Trophoblast cell (in vitro differentiated cells and primary cell): ENCODE measurements at regions not wholly inside any gene's neighbourhood (a gene's known extent, or its start where the extent isn't known, plus 50 kb on each side); places are given as distances from the start of the nearest gene placed in this dataset.

Experiments
- DNase-seq, 2 donors: peaks; one replicate each; pipeline ENCODE4 v3.0.0-alpha.2; 2016
- H2AFZ ChIP-seq: 2 replicates; pipeline ENCODE4 v1.6.1; 2013; ENCODE audit warnings: low read length, moderate library complexity, mild to moderate bottlenecking; ENCODE audit not compliant: insufficient read depth, poor library complexity
- H2AK5ac ChIP-seq: 2 replicates; pipeline ENCODE4 v1.6.1; 2013; ENCODE audit warnings: mild to moderate bottlenecking, low read length
- H2BK120ac ChIP-seq: 2 replicates; pipeline ENCODE4 v1.6.1; 2013; ENCODE audit warnings: low read length, mild to moderate bottlenecking, moderate library complexity; ENCODE audit not compliant: insufficient read depth, poor library complexity
- H2BK12ac ChIP-seq: 2 replicates; pipeline ENCODE4 v1.6.1; 2013; ENCODE audit warnings: mild to moderate bottlenecking, low read length, moderate library complexity
- H2BK5ac ChIP-seq: 2 replicates; pipeline ENCODE4 v1.6.1; 2013; ENCODE audit warnings: low read length, low read depth, moderate library complexity, mild to moderate bottlenecking; ENCODE audit not compliant: poor library complexity
- H3K14ac ChIP-seq: 2 replicates; pipeline ENCODE4 v1.6.1; 2013; ENCODE audit warnings: mild to moderate bottlenecking, low read length
- H3K18ac ChIP-seq: 2 replicates; pipeline ENCODE4 v1.6.1; 2013; ENCODE audit warnings: mild to moderate bottlenecking, low read length
- H3K23ac ChIP-seq: 2 replicates; pipeline ENCODE4 v1.6.1; 2013; ENCODE audit warnings: low read length
- H3K27ac ChIP-seq: 2 replicates; pipeline ENCODE4 v1.5.1; 2013; ENCODE audit warnings: low read depth, mild to moderate bottlenecking, inconsistent platforms, low read length, moderate library complexity
- H3K27me3 ChIP-seq: 2 replicates; pipeline ENCODE4 v1.6.1; 2013; ENCODE audit warnings: inconsistent platforms, mild to moderate bottlenecking, low read length, moderate library complexity; ENCODE audit not compliant: insufficient read depth
- H3K36me3 ChIP-seq, 2 experiments: 1 replicate in 1 of 2; 2 replicates in 1 of 2; pipeline ENCODE4 v1.6.1; 2013; ENCODE audit warnings: low read length in 2 of 2, mild to moderate bottlenecking in 2 of 2, moderate library complexity in 1 of 2; ENCODE audit not compliant: insufficient read depth in 2 of 2, control insufficient read depth in 1 of 2
- H3K4ac ChIP-seq: 2 replicates; pipeline ENCODE4 v1.6.1; 2013; ENCODE audit warnings: low read depth, mild to moderate bottlenecking, low read length, moderate library complexity
- H3K4me1 ChIP-seq, 2 experiments: 1 replicate in 1 of 2; 2 replicates in 1 of 2; pipeline ENCODE4 v1.6.1; 2013; ENCODE audit warnings: low read length in 2 of 2, mild to moderate bottlenecking in 2 of 2, moderate library complexity in 1 of 2; ENCODE audit not compliant: insufficient read depth in 2 of 2, control insufficient read depth in 1 of 2
- H3K4me2 ChIP-seq: 2 replicates; pipeline ENCODE4 v1.6.1; 2013; ENCODE audit warnings: inconsistent platforms, mild to moderate bottlenecking, low read length, moderate library complexity
- H3K4me3 ChIP-seq: 2 replicates; pipeline ENCODE4 v1.5.1; 2013; ENCODE audit warnings: mild to moderate bottlenecking, low read depth, low read length, inconsistent platforms
- H3K79me1 ChIP-seq: one replicate; pipeline ENCODE4 v1.6.1; 2013; ENCODE audit warnings: low read length
- H3K79me2 ChIP-seq: 2 replicates; pipeline ENCODE4 v1.6.1; 2013; ENCODE audit warnings: low read length, mild to moderate bottlenecking; ENCODE audit not compliant: control insufficient read depth, insufficient read depth, poor library complexity
- H3K9ac ChIP-seq: 2 replicates; pipeline ENCODE4 v1.6.1; 2013; ENCODE audit warnings: mild to moderate bottlenecking, low read length
- H3K9me3 ChIP-seq: 2 replicates; pipeline ENCODE4 v1.6.1; 2013; ENCODE audit warnings: low read depth, mild to moderate bottlenecking, control low read depth, inconsistent platforms, low read length; ENCODE audit not compliant: insufficient read depth
- H4K12ac ChIP-seq: 2 replicates; pipeline ENCODE4 v1.6.1; 2013; ENCODE audit warnings: low read depth, mild to moderate bottlenecking, low read length, moderate library complexity
- H4K8ac ChIP-seq: 2 replicates; pipeline ENCODE4 v1.6.1; 2013; ENCODE audit warnings: low read depth, mild to moderate bottlenecking, low read length, moderate library complexity
- H4K91ac ChIP-seq: one replicate; pipeline ENCODE4 v1.6.1; 2013; ENCODE audit warnings: low read depth, mild to moderate bottlenecking, low read length, moderate library complexity
- WGBS: extraction: QIAGEN DNeasy Blood & Tissue Kit; methylation state at CpG from one replicate; pipeline ENCODE4 v1.1.7; 2013; ENCODE audit warnings: missing lambda C conversion rate; ENCODE audit not compliant: insufficient read length, insufficient coverage; ENCODE audit errors: extremely low coverage; 5-methylcytosine and 5-hydroxymethylcytosine counted together

DNA sequence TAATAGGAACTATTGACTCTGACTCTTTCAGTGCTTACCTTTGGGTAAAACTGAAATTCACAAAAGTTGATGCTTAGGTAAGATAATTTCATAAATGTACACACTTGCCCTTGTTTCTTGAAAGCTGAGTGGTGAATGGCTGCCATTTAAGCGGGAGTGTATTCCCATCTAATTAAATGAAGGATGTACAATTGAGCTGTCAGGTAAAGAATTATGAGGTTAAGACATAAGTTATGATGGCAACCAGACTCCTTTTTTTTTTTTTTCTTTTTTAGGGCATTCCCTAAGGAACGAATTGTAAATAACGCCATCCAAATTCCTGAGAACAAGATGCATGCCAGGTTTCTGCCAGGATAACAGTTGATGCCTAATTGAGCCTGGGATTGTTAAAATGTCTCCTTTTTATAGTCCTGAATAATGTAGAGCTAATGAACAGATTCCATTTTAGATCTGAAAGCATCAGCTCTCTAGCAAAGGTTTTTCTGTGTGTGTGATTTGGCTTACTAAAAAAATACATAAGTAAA is 199.7 kb downstream of the ISL1 start:
- Histone ChIP-seq H3K27me3 (no peaks in the 10 kb centered on the region), H2BK5ac (no peak overlapping the region), H3K4ac (no peak overlapping the region), H3K79me2 (no peaks in the 10 kb centered on the region), H4K8ac (no peak overlapping the region), H3K27ac (no peak overlapping the region), H4K12ac (no peak overlapping the region), H3K14ac (no peak overlapping the region), H2BK12ac (no peak overlapping the region), H2AK5ac (no peak overlapping the region), H3K36me3 (no peaks in the 10 kb centered on the region), H3K9ac (no peak overlapping the region), H3K9me3 (no peaks in the 10 kb centered on the region), H3K4me1 (no peaks in the 10 kb centered on the region), H2BK120ac (no peak overlapping the region), H3K4me2 (no peak overlapping the region), H3K18ac (no peak overlapping the region), H3K79me1 (peaks cover 2% of the 10 kb centered on the region), H3K4me3 (no peak overlapping the region), H4K91ac (no peak overlapping the region), H2AFZ (no peak overlapping the region), H3K23ac (no peak overlapping the region)
- no CpG with 5 or more reads among the region's 3 CpGs for WGBS
- DNase-seq: no peak

DNA sequence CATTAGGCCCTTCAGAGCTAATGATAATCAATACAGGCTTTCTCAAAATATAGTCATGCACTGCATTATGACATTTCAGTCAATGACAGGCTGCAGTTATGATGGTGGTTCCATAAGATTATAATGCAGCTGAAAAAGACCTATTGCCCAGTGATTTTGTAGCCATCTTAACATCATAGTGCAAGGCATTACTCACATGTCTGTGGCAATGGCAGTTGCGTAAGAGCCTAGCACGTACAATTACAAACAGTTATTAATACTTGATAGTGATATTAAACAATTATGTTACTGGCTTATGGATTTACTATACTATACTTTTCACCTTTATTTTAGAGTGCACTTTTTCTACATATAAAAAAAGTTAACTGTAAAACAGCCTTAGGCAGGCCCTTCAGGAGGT is 214.8 kb downstream of the ISL1 start:
- Histone ChIP-seq H4K91ac (no peak overlapping the region), H3K23ac (no peak overlapping the region), H2BK12ac (no peak overlapping the region), H2BK120ac (no peak overlapping the region), H3K14ac (no peak overlapping the region), H3K4me2 (no peak overlapping the region), H3K9me3 (no peaks in the 10 kb centered on the region), H3K79me2 (no peaks in the 10 kb centered on the region), H3K4me1 (no peaks in the 10 kb centered on the region), H3K4ac (no peak overlapping the region), H3K27ac (no peak overlapping the region), H2AK5ac (no peak overlapping the region), H3K4me3 (no peak overlapping the region), H4K12ac (no peak overlapping the region), H3K79me1 (no peaks in the 10 kb centered on the region), H3K27me3 (no peaks in the 10 kb centered on the region), H3K36me3 (no peaks in the 10 kb centered on the region), H3K9ac (no peak overlapping the region), H3K18ac (no peak overlapping the region), H4K8ac (no peak overlapping the region), H2AFZ (no peak overlapping the region), H2BK5ac (no peak overlapping the region)
- WGBS: no CpG with 5 or more reads among the region's 2 CpGs
- no peak for DNase-seq

DNA sequence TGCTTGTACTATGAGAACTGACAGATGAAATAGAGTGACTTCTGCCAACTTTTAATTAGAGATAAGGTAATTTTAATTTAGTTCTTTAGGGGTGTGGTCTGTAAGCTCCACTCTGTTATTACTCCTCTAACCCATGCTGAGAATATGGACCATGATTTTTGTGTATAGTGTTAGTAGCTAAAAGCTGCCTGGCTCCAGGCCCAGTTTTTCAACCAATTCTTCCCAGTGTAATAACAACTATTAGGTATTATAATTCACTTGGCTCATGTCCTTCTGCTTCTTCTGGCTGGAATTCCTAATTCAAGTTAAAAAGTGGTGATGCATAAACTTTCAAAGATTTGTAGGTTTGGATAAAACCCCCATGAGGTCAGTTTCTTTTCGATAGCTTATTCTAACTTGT is 216.3 kb downstream of the ISL1 start:
- H3K23ac ChIP-seq: no peak overlapping the region
- no peaks in the 10 kb centered on the region for H3K9me3 ChIP-seq
- H2BK5ac ChIP-seq: no peak overlapping the region
- no peak overlapping the region for H3K4me3 ChIP-seq
- no peak overlapping the region for H4K12ac ChIP-seq
- H2BK120ac ChIP-seq: no peak overlapping the region
- H3K4ac ChIP-seq: no peak overlapping the region
- no peaks in the 10 kb centered on the region for H3K4me1 ChIP-seq
- no peak overlapping the region for H2AFZ ChIP-seq
- H3K27me3 ChIP-seq: no peaks in the 10 kb centered on the region
- no peak overlapping the region for H3K4me2 ChIP-seq
- no peak overlapping the region for H4K8ac ChIP-seq
- no peaks in the 10 kb centered on the region for H3K79me1 ChIP-seq
- no peak overlapping the region for H2AK5ac ChIP-seq
- H3K27ac ChIP-seq: no peak overlapping the region
- no peaks in the 10 kb centered on the region for H3K36me3 ChIP-seq
- no peak overlapping the region for H3K18ac ChIP-seq
- H3K14ac ChIP-seq: no peak overlapping the region
- no peak overlapping the region for H2BK12ac ChIP-seq
- no CpG with 5 or more reads among the region's 1 CpG for WGBS
- DNase-seq: no peak
- H4K91ac ChIP-seq: no peak overlapping the region
- no peaks in the 10 kb centered on the region for H3K79me2 ChIP-seq
- no peak overlapping the region for H3K9ac ChIP-seq

DNA sequence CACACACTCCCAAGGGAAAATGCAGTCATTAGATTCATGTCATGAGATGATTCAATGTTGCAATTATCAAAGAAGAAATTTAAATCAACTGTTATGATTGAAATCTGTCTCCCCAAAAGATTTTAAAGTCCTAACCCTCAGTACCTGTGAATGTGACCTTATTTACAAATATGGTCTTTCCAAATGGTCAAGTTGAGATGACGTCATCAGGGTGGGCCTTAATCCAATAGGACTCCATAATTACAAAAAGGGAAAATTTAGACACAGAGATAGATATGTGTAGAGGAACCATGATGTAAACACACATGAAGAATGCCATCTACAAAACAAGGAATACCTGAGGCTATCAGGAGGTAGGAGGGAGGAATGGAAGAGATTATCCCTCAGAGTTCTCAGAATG is 221.1 kb downstream of the ISL1 start:
- Histone ChIP-seq H3K4me2 (no peak overlapping the region), H3K27ac (no peak overlapping the region), H3K27me3 (no peaks in the 10 kb centered on the region), H3K79me1 (no peaks in the 10 kb centered on the region), H2AFZ (no peak overlapping the region), H2AK5ac (no peak overlapping the region), H3K4ac (no peak overlapping the region), H4K8ac (no peak overlapping the region), H2BK12ac (no peak overlapping the region), H3K23ac (no peak overlapping the region), H2BK5ac (no peak overlapping the region), H3K79me2 (no peaks in the 10 kb centered on the region), H3K4me1 (no peaks in the 10 kb centered on the region), H3K36me3 (no peaks in the 10 kb centered on the region), H3K18ac (no peak overlapping the region), H4K12ac (no peak overlapping the region), H3K14ac (no peak overlapping the region), H3K9me3 (no peaks in the 10 kb centered on the region), H3K9ac (no peak overlapping the region), H4K91ac (no peak overlapping the region), H3K4me3 (no peak overlapping the region), H2BK120ac (no peak overlapping the region)
- DNase-seq: no peak
- no CpG with 5 or more reads among the region's 1 CpG for WGBS
